MV-4-11 (cell line): ENCODE measurements at regions not wholly inside any gene's neighbourhood (a gene's known extent, or its start where the extent isn't known, plus 50 kb on each side); places are given as distances from the start of the nearest gene placed in this dataset.
"Not testable (repeated sequence)": the region's sequence is repeated elsewhere in the genome, so short reads cannot be mapped to it uniquely, and the experiment has no call there.

Source experiments
- DNase-seq: peaks from one replicate; lab custom pipeline; 2025; lab: John Stamatoyannopoulos, UW

DNA sequence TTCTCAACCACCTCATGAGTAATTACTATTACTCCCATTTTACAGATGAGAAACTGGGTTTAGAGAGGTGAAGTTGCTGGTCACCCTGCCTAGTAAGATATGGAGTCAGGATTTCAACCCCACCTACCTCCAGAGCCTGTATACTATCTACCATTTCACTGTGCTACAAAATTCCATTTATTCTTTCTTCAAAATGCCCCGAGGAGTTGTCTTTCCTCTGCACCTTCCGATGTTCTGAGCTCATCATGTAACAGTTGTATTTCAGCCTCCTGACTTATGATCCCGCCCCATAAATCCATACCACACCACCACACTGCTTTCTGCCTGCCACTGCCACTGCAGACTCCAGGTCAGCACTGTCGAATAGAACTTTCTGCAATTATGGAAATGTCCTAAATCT lies 71.3 kb upstream of the SLC25A36 start:
- no peak for DNase-seq

DNA sequence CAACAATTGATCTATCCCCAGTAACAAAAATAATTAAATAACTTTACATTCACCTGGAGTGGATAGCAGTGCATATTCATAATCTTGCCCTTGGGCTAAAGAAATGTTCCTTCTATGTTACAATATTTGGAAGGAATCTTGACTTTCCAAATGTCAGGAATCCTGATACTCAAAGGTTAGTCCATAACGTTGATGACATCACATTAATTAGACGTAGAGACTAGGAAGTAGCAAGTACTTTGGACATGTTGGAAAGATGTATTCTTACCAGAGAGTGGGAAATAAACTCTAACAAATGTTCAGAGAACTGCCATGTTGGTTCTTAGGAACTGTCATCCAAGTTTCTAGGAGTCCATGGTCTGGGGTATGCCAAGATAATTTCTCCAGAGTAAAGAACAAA lies 70.6 kb upstream of the SLC25A36 start:
- DNase-seq = no peak

DNA sequence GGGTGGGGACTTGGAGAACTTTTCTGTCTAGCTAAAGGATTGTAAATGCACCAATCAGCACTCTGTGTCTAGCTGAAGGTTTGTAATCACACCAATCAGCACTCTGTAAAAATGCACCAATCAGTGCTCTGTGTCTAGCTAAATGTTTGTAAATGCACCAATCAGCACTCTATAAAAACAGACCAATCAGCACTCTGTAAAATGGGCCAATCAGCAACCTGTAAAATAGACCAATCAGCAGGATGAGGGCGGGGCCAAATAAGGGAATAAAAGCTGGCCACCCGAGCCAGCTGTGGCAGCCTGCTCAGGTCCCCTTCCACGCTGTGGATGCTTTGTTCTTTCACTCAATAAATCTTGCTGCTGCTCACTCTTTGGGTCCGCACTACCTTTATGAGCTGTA lies 69.5 kb upstream of the SLC25A36 start:
- DNase-seq = not testable (repeated sequence)

DNA sequence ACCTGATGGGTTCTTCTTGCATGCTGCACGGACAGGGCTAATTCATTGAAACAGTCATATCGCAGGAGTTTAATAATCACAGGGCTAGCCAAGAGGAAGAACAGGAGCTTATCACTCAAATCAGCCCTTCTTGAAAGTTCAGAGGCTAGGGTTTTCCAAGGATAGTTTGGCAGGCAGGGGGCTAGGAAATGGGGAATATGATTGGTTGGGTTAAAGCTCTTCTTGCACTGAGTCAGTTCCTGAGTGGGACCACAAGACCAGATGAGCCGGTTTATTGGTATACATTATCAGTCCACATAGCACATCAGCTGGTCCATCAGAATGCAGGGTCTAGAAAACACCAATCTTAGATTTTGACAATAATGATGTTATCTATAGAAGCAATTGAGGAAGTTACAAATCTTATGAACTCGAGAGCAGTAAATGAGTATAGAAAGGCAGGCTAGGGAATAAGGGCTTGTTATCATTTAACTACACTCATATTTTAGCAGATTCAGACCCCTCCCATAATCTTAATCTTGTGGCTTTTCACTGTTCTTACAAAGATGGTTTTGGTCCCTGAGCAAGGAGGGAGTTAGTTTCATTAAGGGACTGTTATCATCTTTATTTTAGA lies 58.1 kb upstream of the SLC25A36 start:
- DNase-seq = no peak

DNA sequence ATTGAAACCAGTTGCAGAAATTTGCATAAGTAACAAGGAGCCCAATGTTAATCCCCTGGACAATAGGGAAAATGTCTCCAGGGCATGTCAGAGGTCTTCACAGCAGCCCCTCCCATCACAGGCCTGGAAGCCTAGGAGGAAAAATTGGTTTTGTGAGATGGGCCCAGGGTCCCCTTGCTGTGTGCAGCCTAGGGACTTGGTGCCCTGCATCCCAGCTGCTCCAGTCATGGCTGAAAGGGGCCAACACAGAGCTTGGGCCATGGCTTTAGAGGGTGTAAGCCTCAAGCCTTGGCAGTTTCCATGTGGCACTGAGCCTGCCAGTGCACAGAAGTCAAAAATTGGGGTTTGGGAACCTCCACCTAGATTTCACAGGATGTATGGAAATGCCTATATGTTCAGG lies 55.9 kb upstream of the SLC25A36 start:
- DNase-seq = not testable (repeated sequence)
